H1 (cell line): ENCODE measurements at regions not wholly inside any gene's neighbourhood (a gene's known extent, or its start where the extent isn't known, plus 50 kb on each side); places are given as distances from the start of the nearest gene placed in this dataset.

ENCODE experiments used
- CTCF ChIA-PET: fragments of 300-600 bp; sonication (Branson Sonifier 250); formaldehyde crosslinking; loops from one replicate; lab custom pipeline; 2021; ENCODE audit not compliant: partially characterized antibody; lab: Charles Lee
- POLR2A ChIA-PET: fragments of 300-600 bp; sonication (Branson Sonifier 250); formaldehyde crosslinking; loops from one replicate; lab custom pipeline; 2021; ENCODE audit warnings: inconsistent platforms; ENCODE audit not compliant: partially characterized antibody; lab: Charles Lee
- DNase-seq, 2 experiments: peaks; one replicate each; pipeline versions ENCODE4 v3.0.0 to v3.0.0-alpha.2; 2010 to 2022; ENCODE audit warnings: low spot score in 2 of 2, low read depth in 1 of 2, mixed read lengths in 1 of 2
- FAIRE-seq: peaks from 2 replicates; lab custom pipeline; 2011; peaks lifted over from hg19 to GRCh38; lab: Jason Lieb, UNC
- H2AFZ ChIP-seq: 2 replicates; pipeline ENCODE4 v1.8.1; 2012; ENCODE audit warnings: low read length, inconsistent platforms
- H2AK5ac ChIP-seq: 2 replicates; pipeline ENCODE4 v1.6.1; 2013; ENCODE audit warnings: low read depth, low read length
- H2BK120ac ChIP-seq: replicated peaks from 2 replicates; pipeline ENCODE3; 2013; ENCODE audit warnings: low read depth, low read length, inconsistent platforms
- H2BK12ac ChIP-seq: 2 replicates; pipeline ENCODE4 v1.6.1; 2013; ENCODE audit warnings: low read depth, low read length
- H2BK15ac ChIP-seq: 2 replicates; pipeline ENCODE4 v1.6.1; 2013; ENCODE audit warnings: low read length
- H2BK20ac ChIP-seq: 2 replicates; pipeline ENCODE4 v1.6.1; 2013; ENCODE audit warnings: low read length
- H2BK5ac ChIP-seq: 2 replicates; pipeline ENCODE4 v1.6.1; 2013; ENCODE audit warnings: low read depth, low read length
- H3K14ac ChIP-seq: 2 replicates; pipeline ENCODE4 v1.6.1; 2013; ENCODE audit warnings: inconsistent platforms; ENCODE audit not compliant: insufficient read length
- H3K18ac ChIP-seq: 2 replicates; pipeline ENCODE4 v1.6.1; 2013; ENCODE audit warnings: low read length; ENCODE audit errors: extremely low read depth
- H3K23ac ChIP-seq: 2 replicates; pipeline ENCODE4 v1.6.1; 2013; ENCODE audit warnings: inconsistent platforms; ENCODE audit not compliant: insufficient read length
- H3K23me2 ChIP-seq: 2 replicates; pipeline ENCODE4 v1.6.1; 2013; ENCODE audit warnings: low read depth, low read length
- H3K27ac ChIP-seq: 2 replicates; pipeline ENCODE4 v1.6.1; 2011; ENCODE audit warnings: low read depth, low read length, inconsistent platforms
- H3K27me3 ChIP-seq, 4 experiments: replicated peaks in 1 of 4; 1 replicate in 1 of 4; 2 replicates in 3 of 4; pipeline versions ENCODE4 v1.6.1 to v1.8.1; 2011 to 2013; ENCODE audit warnings: low read length in 3 of 4, mild to moderate bottlenecking in 3 of 4, inconsistent platforms in 2 of 4, mixed read lengths in 2 of 4, moderate library complexity in 1 of 4; ENCODE audit not compliant: control insufficient read depth in 3 of 4, insufficient read depth in 3 of 4; ENCODE audit errors: extremely low read depth in 1 of 4
- H3K36me3 ChIP-seq, 4 experiments: 2 replicates each; pipeline versions ENCODE4 v1.6.1 to v1.8.1; 2011 to 2013; ENCODE audit warnings: mild to moderate bottlenecking in 4 of 4, low read length in 3 of 4, moderate library complexity in 2 of 4, control low read depth in 1 of 4, inconsistent platforms in 1 of 4; ENCODE audit not compliant: insufficient read depth in 4 of 4, control insufficient read depth in 2 of 4
- H3K4ac ChIP-seq: replicated peaks from 2 replicates; pipeline ENCODE3; 2013; ENCODE audit warnings: low read length, low read depth, mixed read lengths, inconsistent platforms; ENCODE audit not compliant: insufficient read length
- H3K4me1 ChIP-seq, 4 experiments: replicated peaks in 1 of 4; 1 replicate in 1 of 4; 2 replicates in 3 of 4; pipeline versions ENCODE4 v1.6.1 to v1.8.1; 2011 to 2013; ENCODE audit warnings: low read length in 3 of 4, inconsistent platforms in 2 of 4, mixed read lengths in 1 of 4; ENCODE audit not compliant: insufficient read depth in 4 of 4, control insufficient read depth in 3 of 4
- H3K4me2 ChIP-seq, 2 experiments: 2 replicates each; pipeline versions ENCODE4 v1.6.1 to v1.8.1; 2011 to 2013; ENCODE audit warnings: low read depth in 2 of 2, low read length in 2 of 2, control low read depth in 1 of 2, inconsistent platforms in 1 of 2, mild to moderate bottlenecking in 1 of 2; ENCODE audit not compliant: insufficient read depth in 1 of 2
- H3K4me3 ChIP-seq, 4 experiments: fragments of 200-600, 300-600 bp in 1 of 4; sonication (generic), shearing (Covaris generic), sonication (Bioruptor Twin) in 1 of 4; 2 replicates each; pipeline versions ENCODE4 v1.5.1 to v1.8.1; 2011 to 2016; ENCODE audit warnings: low read length in 4 of 4, low read depth in 3 of 4, control low read depth in 2 of 4, inconsistent platforms in 2 of 4, mild to moderate bottlenecking in 2 of 4, mixed read lengths in 1 of 4, moderate library complexity in 1 of 4; ENCODE audit not compliant: insufficient read depth in 2 of 4; ENCODE audit errors: extremely low read depth in 1 of 4
- H3K56ac ChIP-seq: replicated peaks from 2 replicates; pipeline ENCODE3; 2013; ENCODE audit warnings: low read depth, mild to moderate bottlenecking, mixed read lengths, low read length, inconsistent platforms; ENCODE audit not compliant: insufficient read length
- H3K79me1 ChIP-seq: 2 replicates; pipeline ENCODE4 v1.6.1; 2013; ENCODE audit warnings: low read depth, low read length, control low read depth
- H3K79me2 ChIP-seq, 2 experiments: 2 replicates each; pipeline versions ENCODE4 v1.6.1 to v1.8.1; 2012 to 2013; ENCODE audit warnings: low read length in 2 of 2, mild to moderate bottlenecking in 2 of 2, inconsistent platforms in 1 of 2; ENCODE audit not compliant: insufficient read depth in 2 of 2, control insufficient read depth in 1 of 2
- H3K9ac ChIP-seq, 4 experiments: replicated peaks in 1 of 4; 1 replicate in 1 of 4; 2 replicates in 3 of 4; pipeline versions ENCODE4 v1.6.1 to v1.8.1; 2011 to 2013; ENCODE audit warnings: low read depth in 3 of 4, low read length in 3 of 4, control low read depth in 2 of 4, mild to moderate bottlenecking in 2 of 4, moderate library complexity in 2 of 4, inconsistent platforms in 1 of 4; ENCODE audit errors: extremely low read depth in 1 of 4
- H3K9me3 ChIP-seq, 2 experiments: 2 replicates each; pipeline versions ENCODE4 v1.6.1 to v1.8.1; 2012 to 2013; ENCODE audit warnings: mild to moderate bottlenecking in 2 of 2, moderate library complexity in 2 of 2, control low read depth in 1 of 2, inconsistent platforms in 1 of 2, low read depth in 1 of 2, low read length in 1 of 2, mixed read lengths in 1 of 2; ENCODE audit not compliant: insufficient read depth in 2 of 2
- H4K20me1 ChIP-seq, 2 experiments: replicated peaks in 1 of 2; 2 replicates each; pipeline versions ENCODE3 to v1.8.1; 2011 to 2013; ENCODE audit warnings: inconsistent platforms in 2 of 2, low read length in 2 of 2, mild to moderate bottlenecking in 1 of 2; ENCODE audit not compliant: insufficient read depth in 2 of 2, control insufficient read depth in 1 of 2
- H4K5ac ChIP-seq: 2 replicates; pipeline ENCODE4 v1.6.1; 2013; ENCODE audit warnings: low read length, low read depth, mixed read lengths, inconsistent platforms; ENCODE audit not compliant: insufficient read length
- H4K8ac ChIP-seq: 2 replicates; pipeline ENCODE4 v1.8.0; 2013; ENCODE audit warnings: mild to moderate bottlenecking, moderate library complexity, low read length, inconsistent platforms; ENCODE audit not compliant: insufficient read depth; ENCODE audit errors: extremely low read depth
- H4K91ac ChIP-seq: replicated peaks from 2 replicates; pipeline ENCODE3; 2013; ENCODE audit warnings: low read length, mixed read lengths, inconsistent platforms; ENCODE audit not compliant: insufficient read length
- KDM4A ChIP-seq: IDR thresholded peaks from one replicate; pipeline ENCODE4 v1.7.1; 2012; ENCODE audit warnings: low read depth, mild to moderate bottlenecking, moderate library complexity, low read length, inconsistent platforms; ENCODE audit not compliant: severe bottlenecking
- TF ChIP-seq, protein P1 (sequence below): IDR thresholded peaks from 2 replicates; pipeline ENCODE4 v1.6.1; 2012; ENCODE audit warnings: inconsistent platforms

DNA sequence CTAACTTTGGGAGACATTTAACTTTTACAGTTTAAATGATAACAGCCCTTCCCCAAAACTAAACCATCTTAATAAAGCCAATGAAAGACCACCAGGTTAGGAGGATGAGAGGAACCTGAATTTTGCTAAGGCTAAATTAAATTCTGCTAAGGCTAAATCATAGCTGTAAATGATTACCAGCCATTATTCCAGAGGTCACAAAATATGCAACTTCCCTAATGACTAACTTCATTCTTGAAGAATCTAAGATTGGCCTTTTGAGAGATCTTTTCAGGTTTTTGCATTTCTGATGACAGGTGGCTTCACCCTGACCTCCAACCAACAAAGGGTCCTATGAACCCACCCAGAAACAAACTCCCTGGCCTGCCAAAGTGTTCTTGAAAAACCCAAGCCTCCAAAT is 373.3 kb downstream of the IPMK start:
- Histone ChIP-seq H2BK5ac (no peak overlapping the region), H2BK20ac (no peak overlapping the region), H3K18ac (no peak overlapping the region), H3K79me2 (no peaks in the 10 kb centered on the region), H3K9ac (no peak overlapping the region), H2BK120ac (no peak overlapping the region), H3K4me2 (no peak overlapping the region), H3K9me3 (peaks cover 13 to 15% of the 10 kb centered on the region in 2 experiments; a peak in 3 of 4 replicates), H4K8ac (no peak overlapping the region), H3K79me1 (no peaks in the 10 kb centered on the region), H2AK5ac (no peak overlapping the region), H3K36me3 (no peaks in the 10 kb centered on the region), H3K4me3 (no peak overlapping the region), H3K27ac (no peak overlapping the region), H3K4ac (no peak overlapping the region), H2AFZ (no peak overlapping the region), H3K14ac (no peak overlapping the region), H4K20me1 (no peaks in the 10 kb centered on the region), H4K91ac (no peak overlapping the region), H3K23me2 (no peaks in the 10 kb centered on the region), H3K27me3 (no peaks in the 10 kb centered on the region), H4K5ac (no peak overlapping the region), H3K4me1 (peaks cover 0 to 4% (median under 1%) of the 10 kb centered on the region in 4 experiments; a peak in 4 of 7 replicates), H2BK12ac (no peak overlapping the region), H2BK15ac (no peak overlapping the region), H3K23ac (no peak overlapping the region), H3K56ac (no peak overlapping the region)
- POLR2A ChIA-PET, result no interaction called here
- no peak for FAIRE-seq
- DNase-seq, result no peak
- CTCF ChIA-PET, result no interaction called here
- no peak for TF ChIP-seq KDM4A
- TF ChIP-seq, protein P1, sequence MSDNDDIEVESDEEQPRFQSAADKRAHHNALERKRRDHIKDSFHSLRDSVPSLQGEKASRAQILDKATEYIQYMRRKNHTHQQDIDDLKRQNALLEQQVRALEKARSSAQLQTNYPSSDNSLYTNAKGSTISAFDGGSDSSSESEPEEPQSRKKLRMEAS, result no peak
